RWPE2 (cell line): ENCODE measurements at regions not wholly inside any gene's neighbourhood (a gene's known extent, or its start where the extent isn't known, plus 50 kb on each side); places are given as distances from the start of the nearest gene placed in this dataset.

Experiments
- ATAC-seq: fragments of 200-7000 bp; cut with Tn5 transposase; 3 replicates; pipeline ENCODE4 v1.9.1; 2021; ENCODE audit warnings: low read depth
- DNase-seq: peaks from one replicate; pipeline ENCODE4 v3.0.0-alpha.2; 2020; ENCODE audit warnings: low spot score
- H3K27ac ChIP-seq: fragments of 450-650 bp; 2 replicates; pipeline ENCODE4 v1.5.1; 2017; ENCODE audit warnings: mild to moderate bottlenecking; ENCODE audit not compliant: poor library complexity, severe bottlenecking
- H3K27me3 ChIP-seq: fragments of 250-450 bp; sonication (Bioruptor Pico); 2 replicates; pipeline ENCODE4 v1.5.1; 2021; ENCODE audit warnings: mild to moderate bottlenecking, moderate library complexity; ENCODE audit not compliant: insufficient read depth, poor library complexity, severe bottlenecking
- H3K36me3 ChIP-seq: fragments of 250-450 bp; sonication (Bioruptor Pico); 2 replicates; pipeline ENCODE4 v1.5.1; 2020; ENCODE audit warnings: low read depth, mild to moderate bottlenecking, moderate library complexity
- H3K4me1 ChIP-seq: fragments of 250-450 bp; sonication (Bioruptor Pico); 2 replicates; pipeline ENCODE4 v1.5.1; 2021; ENCODE audit warnings: mild to moderate bottlenecking, moderate library complexity; ENCODE audit not compliant: insufficient read depth, poor library complexity, severe bottlenecking
- H3K4me3 ChIP-seq: fragments of 250-450 bp; sonication (Bioruptor Pico); 2 replicates; pipeline ENCODE4 v1.5.1; 2021; ENCODE audit warnings: mild to moderate bottlenecking, moderate library complexity; ENCODE audit not compliant: severe bottlenecking
- H3K9me3 ChIP-seq: fragments of 250-450 bp; sonication (Bioruptor Pico); 2 replicates; pipeline ENCODE4 v1.5.1; 2021; ENCODE audit warnings: mild to moderate bottlenecking, moderate library complexity; ENCODE audit not compliant: severe bottlenecking
- CTCF ChIP-seq: fragments of 450-650 bp; IDR thresholded peaks from one replicate; pipeline ENCODE4 v1.5.1; 2017; ENCODE audit warnings: mild to moderate bottlenecking, moderate library complexity; ENCODE audit not compliant: poor library complexity, severe bottlenecking

GRCh38 chr12:45669093-45669492 lies 60.4 kb upstream of the ARID2 start:
- peaks cover 8% of the 10 kb centered on the region for H3K4me1 ChIP-seq
- no peaks in the 10 kb centered on the region for H3K36me3 ChIP-seq
- no peak overlapping the region for H3K4me3 ChIP-seq
- H3K9me3 ChIP-seq = no peaks in the 10 kb centered on the region
- DNase-seq (no peak), ATAC-seq (no peak)
- H3K27me3 ChIP-seq = no peaks in the 10 kb centered on the region
- TF ChIP-seq CTCF = no peak
- no peak overlapping the region for H3K27ac ChIP-seq

- no peaks in the 10 kb centered on the region for H3K9me3 ChIP-seq
- ATAC-seq (no peak), DNase-seq (no peak)
- H3K27me3 ChIP-seq = no peaks in the 10 kb centered on the region
- H3K36me3 ChIP-seq = no peaks in the 10 kb centered on the region
- H3K27ac ChIP-seq = no peak overlapping the region
- H3K4me3 ChIP-seq = no peak overlapping the region
- peaks cover 14% of the 10 kb centered on the region for H3K4me1 ChIP-seq
- no peak for TF ChIP-seq CTCF
Measured at GRCh38 chr12:45669792-45670191, 59.7 kb upstream of the ARID2 start.

GRCh38 chr12:45670346-45671065 lies 59.0 kb upstream of the ARID2 start:
- ATAC-seq = no peak
- Histone ChIP-seq H3K4me3 (no peak overlapping the region), H3K27me3 (no peaks in the 10 kb centered on the region)

GRCh38 chr12:45671254-45671653 lies 58.3 kb upstream of the ARID2 start:
- Histone ChIP-seq H3K4me3 (no peak overlapping the region), H3K27ac (no peak overlapping the region), H3K4me1 (peaks cover 17% of the 10 kb centered on the region), H3K27me3 (no peaks in the 10 kb centered on the region), H3K9me3 (no peaks in the 10 kb centered on the region), H3K36me3 (no peaks in the 10 kb centered on the region)
- no peak for TF ChIP-seq CTCF
- DNase-seq = no peak
- ATAC-seq = no peak

More at GRCh38 chr12:45670346-45671065, 59.0 kb upstream of the ARID2 start:
- Histone ChIP-seq H3K9me3 (no peaks in the 10 kb centered on the region), H3K36me3 (no peaks in the 10 kb centered on the region), H3K4me1 (peaks cover 17% of the 10 kb centered on the region), H3K27ac (no peak overlapping the region)
- no peak for TF ChIP-seq CTCF
- no peak for DNase-seq
